HG02763 (cell line): ENCODE measurements at regions not wholly inside any gene's neighbourhood (a gene's known extent, or its start where the extent isn't known, plus 50 kb on each side); places are given as distances from the start of the nearest gene placed in this dataset.
"Not testable (repeated sequence)": the region's sequence is repeated elsewhere in the genome, so short reads cannot be mapped to it uniquely, and the experiment has no call there.

Experiments used
- ATAC-seq: cut with Tn5 transposase; IDR thresholded peaks from one replicate; pipeline ENCODE4 v1.9.1; 2021; ENCODE audit warnings: mild to moderate bottlenecking, moderate library complexity; ENCODE audit not compliant: unreplicated experiment

DNA sequence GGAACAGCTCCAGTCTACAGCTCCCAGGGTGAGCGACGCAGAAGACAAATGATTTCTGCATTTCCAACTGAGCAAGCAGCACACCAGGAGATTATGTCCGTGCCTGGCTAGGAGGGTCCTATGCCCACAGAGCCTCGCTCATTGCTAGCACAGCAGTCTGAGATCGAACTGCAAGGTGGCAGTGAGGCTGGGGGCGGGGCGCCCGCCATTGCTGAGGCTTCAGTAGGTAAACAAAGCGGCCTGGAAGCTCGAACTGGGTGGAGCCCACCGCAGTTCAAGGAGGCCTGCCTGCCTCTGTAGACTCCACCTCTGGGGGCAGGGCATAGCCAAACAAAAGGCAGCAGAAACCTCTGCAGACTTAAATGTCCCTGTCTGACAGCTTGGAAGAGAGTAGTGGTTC is 198.0 kb upstream of the DIAPH2 start:
- not testable (repeated sequence) for ATAC-seq

DNA sequence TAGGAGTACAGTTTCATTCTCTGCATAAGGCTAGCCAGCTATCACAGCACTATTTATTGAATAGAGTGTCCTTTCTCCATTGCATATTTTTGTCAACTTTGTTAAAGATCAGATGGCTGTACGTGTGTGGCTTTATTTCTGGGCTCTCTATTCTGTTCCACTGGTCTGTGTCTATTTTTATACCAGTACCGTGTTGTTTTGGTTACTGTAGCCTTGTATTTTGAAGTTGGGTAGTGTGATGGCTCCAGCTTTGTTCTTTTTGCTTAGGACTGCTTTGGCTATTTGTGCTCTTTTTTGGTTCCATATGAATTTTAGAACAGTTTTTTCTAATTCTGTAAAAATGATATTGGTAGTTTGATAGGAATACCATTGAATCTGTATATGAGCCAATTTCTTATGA is 182.1 kb upstream of the DIAPH2 start:
- no peak for ATAC-seq

DNA sequence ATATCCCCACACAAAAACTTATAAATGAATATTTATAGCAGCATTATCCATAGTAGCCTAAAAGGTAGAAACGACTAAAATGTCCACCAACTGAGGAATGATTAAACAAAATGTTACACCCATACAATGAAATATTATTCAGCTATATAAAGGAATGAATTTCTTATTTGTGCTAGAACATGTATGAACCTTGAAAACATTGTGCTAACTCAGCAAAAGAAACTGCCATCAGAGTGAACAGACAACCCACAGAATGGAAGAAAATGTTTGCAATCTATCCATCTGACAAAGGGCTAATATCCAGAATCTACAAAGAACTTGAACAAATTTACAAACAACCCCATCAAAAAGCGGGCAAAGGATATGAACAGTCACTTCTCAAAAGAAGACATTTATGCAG is 155.3 kb upstream of the DIAPH2 start:
- not testable (repeated sequence) for ATAC-seq

- no peak for ATAC-seq
Observed at GRCh38 chrX:96538104-96538725, 146.4 kb upstream of the DIAPH2 start.

DNA sequence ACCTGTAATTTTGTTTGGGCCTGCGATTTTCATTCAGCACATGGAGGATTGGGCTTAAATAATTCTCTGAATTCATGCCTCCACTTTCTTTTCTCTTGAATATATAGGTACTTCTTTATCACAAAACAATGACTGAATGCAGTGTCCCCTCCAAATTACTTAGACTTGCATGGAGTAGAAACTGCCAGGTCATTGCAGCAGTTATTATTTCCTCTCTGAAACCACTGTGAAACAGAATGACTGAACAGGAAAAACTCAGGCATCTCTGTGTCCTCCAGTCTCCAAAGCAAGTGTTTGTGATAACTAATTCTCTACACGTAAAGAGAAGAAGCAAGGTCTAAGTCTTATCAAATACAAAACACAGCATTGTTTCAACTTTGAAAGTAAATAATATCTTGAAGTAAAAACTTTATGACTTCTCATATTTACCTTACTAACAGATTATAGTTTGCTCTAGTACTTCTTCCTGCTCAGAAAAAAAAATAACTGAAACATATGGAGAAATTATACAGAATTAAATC is 144.5 kb upstream of the DIAPH2 start:
- no peak for ATAC-seq

GRCh38 chrX:96546281-96546680 is 138.4 kb upstream of the DIAPH2 start:
- not testable (repeated sequence) for ATAC-seq

GRCh38 chrX:96551322-96551872 is 133.2 kb upstream of the DIAPH2 start:
- ATAC-seq, result no peak

DNA sequence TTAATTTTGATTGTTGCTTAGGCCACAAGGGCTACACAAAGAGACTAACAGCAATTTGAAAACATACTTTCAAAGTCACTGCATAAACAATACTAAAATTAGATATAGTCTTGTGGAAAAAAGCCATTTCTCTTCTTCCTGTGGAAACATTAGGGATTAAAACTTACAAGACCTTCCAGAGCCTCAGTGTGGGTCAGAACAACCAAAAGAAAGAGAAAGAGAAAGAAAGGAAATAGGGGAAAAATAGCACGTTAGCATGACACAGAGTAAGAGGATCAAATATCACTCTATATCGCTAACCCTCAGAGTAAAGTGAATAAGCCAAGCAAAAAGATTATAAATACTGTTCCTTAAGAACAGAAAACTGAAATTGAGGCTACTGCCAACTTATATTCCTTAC is 127.8 kb upstream of the DIAPH2 start:
- ATAC-seq, result no peak

DNA sequence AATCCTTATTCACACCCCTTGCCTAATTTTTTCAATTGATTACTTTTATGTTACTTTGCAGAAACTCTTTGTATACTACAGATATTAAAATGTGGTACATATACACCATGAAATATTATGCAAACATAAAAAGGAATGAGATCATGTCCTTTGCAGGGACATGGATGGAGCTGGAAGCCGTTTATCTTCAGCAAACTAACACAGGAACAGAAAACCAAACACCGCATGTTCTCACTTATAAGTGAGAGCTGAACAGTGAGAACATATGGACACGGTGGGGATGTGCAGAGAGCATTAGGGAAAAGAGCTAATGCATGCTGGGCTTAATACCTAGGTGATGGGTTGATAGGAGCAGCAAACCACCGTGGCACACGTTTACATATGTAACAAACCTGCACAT is 123.5 kb upstream of the DIAPH2 start:
- ATAC-seq, result not testable (repeated sequence)

DNA sequence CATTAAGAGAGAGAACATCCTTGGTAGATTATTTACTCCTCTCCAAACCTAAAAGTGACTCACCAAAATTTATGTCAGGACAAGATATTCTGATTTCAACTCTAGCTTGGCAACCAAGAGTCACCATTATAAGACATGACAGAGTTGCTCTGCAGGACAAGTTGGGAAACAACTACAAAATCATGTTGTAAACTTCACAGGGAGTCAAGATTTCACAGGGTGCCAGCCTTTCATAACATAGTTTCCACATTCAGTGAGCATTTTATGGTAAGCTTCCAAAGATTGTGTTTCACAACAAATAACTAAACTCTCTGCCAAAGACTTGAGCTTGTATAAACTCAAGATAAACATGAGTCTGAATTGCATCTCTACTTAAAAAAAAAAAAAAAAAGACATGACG is 121.0 kb upstream of the DIAPH2 start:
- ATAC-seq, result no peak

DNA sequence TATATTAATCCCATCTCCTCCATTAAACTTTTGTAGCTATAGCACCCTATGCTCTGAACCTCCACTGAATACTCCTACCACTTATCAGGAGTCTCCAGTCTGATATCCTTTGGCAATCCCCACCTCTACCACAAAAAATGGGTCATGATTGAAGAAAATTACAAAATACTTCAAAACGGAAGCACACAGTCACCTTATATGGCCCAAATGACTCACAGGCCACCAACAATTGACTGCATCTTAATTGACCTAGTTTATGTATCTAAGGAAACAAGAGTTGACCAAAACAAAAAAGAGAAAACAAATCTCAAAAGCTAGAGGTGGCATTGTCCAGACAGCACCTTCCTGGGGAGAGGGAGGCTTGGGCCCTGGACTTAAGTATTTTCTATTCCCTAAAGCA is 120.0 kb upstream of the DIAPH2 start:
- ATAC-seq, result no peak

GRCh38 chrX:96566878-96567277 is 117.8 kb upstream of the DIAPH2 start:
- ATAC-seq, result no peak

DNA sequence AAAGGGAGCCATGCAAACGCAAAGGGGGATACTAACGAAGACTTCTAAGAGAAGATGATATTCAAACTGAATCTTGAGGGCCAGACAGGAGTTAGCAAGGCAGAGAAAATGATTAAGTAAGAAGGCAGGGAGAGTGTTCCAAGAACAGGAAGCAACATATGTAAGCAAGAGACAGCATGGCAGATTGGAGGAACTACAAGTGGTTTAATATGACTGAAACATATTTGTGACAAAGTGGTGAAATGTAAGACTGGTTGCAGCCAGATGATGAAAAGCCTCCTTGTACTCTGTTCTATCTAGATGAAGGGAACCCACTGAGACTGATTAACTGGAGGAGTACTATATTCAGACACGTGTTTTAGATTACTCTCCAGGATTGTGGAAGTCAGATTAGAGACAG is 116.6 kb upstream of the DIAPH2 start:
- no peak for ATAC-seq

- ATAC-seq, result no peak
Observed at GRCh38 chrX:96569034-96569433, 115.6 kb upstream of the DIAPH2 start.

- no peak for ATAC-seq
Observed at GRCh38 chrX:96575011-96575410, 109.6 kb upstream of the DIAPH2 start.

GRCh38 chrX:96576368-96576767 is 108.3 kb upstream of the DIAPH2 start:
- no peak for ATAC-seq

DNA sequence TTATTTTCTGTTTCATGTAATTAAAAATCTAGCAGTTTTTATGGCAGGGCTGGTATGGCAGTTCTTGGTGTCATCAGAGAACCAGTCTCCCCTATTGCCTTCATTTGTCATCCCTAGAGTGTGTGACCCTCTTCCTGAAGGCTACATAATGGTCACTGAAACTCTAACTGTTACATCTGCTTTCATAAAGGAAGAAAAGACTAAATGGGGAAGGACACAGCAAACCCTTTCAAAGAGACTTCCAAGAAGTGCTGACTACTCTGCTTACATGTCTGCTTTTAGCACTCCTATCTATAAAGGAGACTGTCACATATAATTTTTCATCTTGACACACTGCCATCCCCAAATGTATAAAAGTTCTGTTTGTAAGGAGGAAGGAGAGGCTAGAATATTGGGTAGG is 105.9 kb upstream of the DIAPH2 start:
- ATAC-seq, result no peak

- no peak for ATAC-seq
Observed at GRCh38 chrX:96579252-96579651, 105.4 kb upstream of the DIAPH2 start.

- no peak for ATAC-seq
Observed at GRCh38 chrX:96590403-96590802, 94.2 kb upstream of the DIAPH2 start.

- ATAC-seq, result no peak
Observed at GRCh38 chrX:96591421-96591820, 93.2 kb upstream of the DIAPH2 start.

DNA sequence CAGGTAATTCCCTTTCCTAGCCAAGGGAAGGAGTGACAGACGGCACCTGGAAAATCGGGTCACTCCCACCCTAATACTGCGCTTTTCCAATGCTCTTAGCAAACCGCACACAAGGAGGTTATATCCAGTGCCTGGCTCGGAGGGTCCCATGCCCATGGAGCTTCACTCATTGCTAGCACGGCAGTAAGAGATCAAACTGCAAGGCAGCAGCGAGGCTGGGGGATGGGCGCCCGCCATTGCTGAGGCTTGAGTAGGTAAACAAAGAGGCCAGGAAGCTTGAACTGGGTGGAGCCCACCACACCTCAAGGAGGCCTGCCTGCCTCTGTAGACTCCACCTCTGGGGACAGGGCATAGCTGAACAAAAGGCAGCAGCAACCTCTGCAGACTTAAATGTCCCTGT is 86.8 kb upstream of the DIAPH2 start:
- ATAC-seq, result not testable (repeated sequence)

DNA sequence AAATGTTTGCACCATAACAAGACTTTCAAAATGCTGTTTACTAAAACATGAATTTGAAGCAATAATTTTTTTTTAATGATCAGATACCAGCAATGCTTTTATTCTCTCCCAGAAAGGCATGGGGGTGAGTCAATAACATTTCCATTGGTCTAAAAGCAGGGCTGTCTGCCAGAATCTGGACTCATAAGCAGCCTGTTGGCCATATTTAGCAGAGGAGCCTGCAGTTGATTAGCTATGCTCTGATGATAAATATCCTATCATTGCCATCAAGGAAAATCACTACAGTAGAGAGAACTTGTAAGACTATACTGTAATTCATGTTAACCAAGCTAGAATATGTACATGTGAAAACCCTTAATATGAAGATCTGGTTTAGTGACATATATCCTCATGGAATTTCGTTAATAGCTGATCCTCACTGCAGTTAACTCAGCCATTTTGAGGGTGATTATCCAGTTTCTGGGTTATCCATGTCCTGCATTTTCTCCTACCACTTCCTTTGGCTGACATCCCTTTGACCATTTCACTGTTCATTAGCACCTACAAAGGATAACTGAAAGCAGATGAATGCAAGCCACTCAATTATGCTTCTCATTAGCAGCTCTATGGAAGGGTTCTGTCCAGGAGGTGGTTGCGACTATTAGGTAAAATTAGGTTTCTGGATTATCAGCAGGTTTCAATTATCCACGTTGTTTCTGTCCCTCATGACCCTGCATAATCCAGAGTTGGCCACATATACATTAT is 72.9 kb upstream of the DIAPH2 start:
- no peak for ATAC-seq
